WTC11 (cell line): ENCODE measurements at regions not wholly inside any gene's neighbourhood (a gene's known extent, or its start where the extent isn't known, plus 50 kb on each side); places are given as distances from the start of the nearest gene placed in this dataset.

Source experiments
- ATAC-seq: fragments of 200-7000 bp; cut with Tn5 transposase; 2 replicates; pipeline ENCODE4 v1.10.0; 2021; ENCODE audit warnings: mild to moderate bottlenecking, moderate library complexity
- CTCF ChIA-PET: fragments of 300-600 bp; sonication (Branson Sonifier 250); formaldehyde crosslinking; loops from one replicate; lab custom pipeline; 2021; ENCODE audit warnings: antibody characterized with exemption; lab: Charles Lee
- POLR2A ChIA-PET: fragments of 350-600 bp; sonication (Branson Sonifier 250); formaldehyde crosslinking; loops from one replicate; lab custom pipeline; 2021; ENCODE audit warnings: antibody characterized with exemption; lab: Charles Lee
- DNase-seq: peaks from one replicate; pipeline ENCODE4 v3.0.0; 2021; ENCODE audit warnings: low spot score
- H3K27ac Mint-ChIP-seq: 2 replicates; pipeline ENCODE4 v1.8.0; 2021; ENCODE audit warnings: mixed read lengths
- H3K27me3 Mint-ChIP-seq: 2 replicates; pipeline ENCODE4 v1.8.0; 2021; ENCODE audit warnings: low read depth, mild to moderate bottlenecking, moderate library complexity, mixed read lengths
- H3K36me3 Mint-ChIP-seq: 2 replicates; pipeline ENCODE4 v1.8.0; 2021; ENCODE audit warnings: mixed read lengths
- H3K4me1 Mint-ChIP-seq: 2 replicates; pipeline ENCODE4 v1.8.0; 2022; ENCODE audit warnings: mixed read lengths
- H3K4me3 Mint-ChIP-seq: 2 replicates; pipeline ENCODE4 v1.8.0; 2021; ENCODE audit warnings: mild to moderate bottlenecking, moderate library complexity, mixed read lengths
- H3K9me3 Mint-ChIP-seq: 2 replicates; pipeline ENCODE4 v1.8.0; 2021; ENCODE audit warnings: mixed read lengths
- CBFB ChIP-seq: sonication (generic); formaldehyde crosslinking; IDR thresholded peaks from 2 replicates; pipeline ENCODE4 v1.8.1; 2022; ENCODE audit warnings: mild to moderate bottlenecking, low read depth, missing genetic modification reagents
- CREB1 ChIP-seq: sonication (generic); formaldehyde crosslinking; IDR thresholded peaks from 2 replicates; pipeline ENCODE4 v1.8.0; 2023; ENCODE audit warnings: mild to moderate bottlenecking, missing genetic modification reagents
- EMX1 ChIP-seq: fragments of 250-450 bp; sonication (Bioruptor Pico); IDR thresholded peaks from 2 replicates; pipeline ENCODE4 v1.8.0; 2021; ENCODE audit warnings: mild to moderate bottlenecking
- ETV6 ChIP-seq: sonication (generic); formaldehyde crosslinking; IDR thresholded peaks from 2 replicates; pipeline ENCODE4 v1.8.1; 2022; ENCODE audit warnings: mild to moderate bottlenecking, missing genetic modification reagents
- FOXJ3 ChIP-seq: sonication (generic); formaldehyde crosslinking; IDR thresholded peaks from 2 replicates; pipeline ENCODE4 v1.9.0; 2021; ENCODE audit warnings: missing genetic modification reagents, mild to moderate bottlenecking, borderline replicate concordance
- FOXP1 ChIP-seq: sonication (generic); formaldehyde crosslinking; IDR thresholded peaks from 2 replicates; pipeline ENCODE4 v1.8.0; 2022; ENCODE audit warnings: missing genetic modification reagents, mild to moderate bottlenecking, moderate library complexity, borderline replicate concordance
- GABPB1 ChIP-seq: sonication (generic); formaldehyde crosslinking; IDR thresholded peaks from 2 replicates; pipeline ENCODE4 v1.8.1; 2023; ENCODE audit warnings: mild to moderate bottlenecking, missing genetic modification reagents
- IRF2 ChIP-seq: sonication (generic); formaldehyde crosslinking; IDR thresholded peaks from 2 replicates; pipeline ENCODE4 v1.8.0; 2022; ENCODE audit warnings: low read depth, missing genetic modification reagents, borderline replicate concordance
- JUN ChIP-seq: sonication (generic); formaldehyde crosslinking; IDR thresholded peaks from 2 replicates; pipeline ENCODE4 v1.8.0; 2023; ENCODE audit warnings: mild to moderate bottlenecking, missing genetic modification reagents
- NFATC4 ChIP-seq: fragments of 250-450 bp; sonication (Bioruptor Pico); IDR thresholded peaks from 2 replicates; pipeline ENCODE4 v1.9.0; 2021; ENCODE audit warnings: mild to moderate bottlenecking
- NR2C2 ChIP-seq: sonication (generic); formaldehyde crosslinking; IDR thresholded peaks from 2 replicates; pipeline ENCODE4 v1.8.0; 2022; ENCODE audit warnings: mild to moderate bottlenecking, missing genetic modification reagents
- RELA ChIP-seq: sonication (generic); formaldehyde crosslinking; IDR thresholded peaks from 2 replicates; pipeline ENCODE4 v1.8.1; 2022; ENCODE audit warnings: missing genetic modification reagents, mild to moderate bottlenecking, borderline replicate concordance
- SMAD3 ChIP-seq: sonication (generic); formaldehyde crosslinking; IDR thresholded peaks from 2 replicates; pipeline ENCODE4 v1.8.0; 2022; ENCODE audit warnings: missing genetic modification reagents, mild to moderate bottlenecking, borderline replicate concordance
- SOX15 ChIP-seq: fragments of 250-450 bp; sonication (Bioruptor Pico); IDR thresholded peaks from 2 replicates; pipeline ENCODE4 v1.9.0; 2021; ENCODE audit warnings: mild to moderate bottlenecking
- TEAD4 ChIP-seq: sonication (generic); formaldehyde crosslinking; IDR thresholded peaks from 2 replicates; pipeline ENCODE4 v1.8.0; 2022; ENCODE audit warnings: mild to moderate bottlenecking, missing genetic modification reagents
- TP53 ChIP-seq: sonication (generic); formaldehyde crosslinking; IDR thresholded peaks from 2 replicates; pipeline ENCODE4 v1.8.1; 2023; ENCODE audit warnings: mild to moderate bottlenecking, missing genetic modification reagents
- ZBTB21 ChIP-seq: sonication (generic); formaldehyde crosslinking; IDR thresholded peaks from 2 replicates; pipeline ENCODE4 v1.8.1; 2023; ENCODE audit warnings: mild to moderate bottlenecking, missing genetic modification reagents, borderline replicate concordance
- ZNF219 ChIP-seq: sonication (generic); formaldehyde crosslinking; IDR thresholded peaks from 2 replicates; pipeline ENCODE4 v1.8.0; 2023; ENCODE audit warnings: missing genetic modification reagents, mild to moderate bottlenecking, borderline replicate concordance
- ZNF423 ChIP-seq: fragments of 250-450 bp; sonication (Bioruptor Pico); IDR thresholded peaks from 2 replicates; pipeline ENCODE4 v2.1.2; 2022; ENCODE audit warnings: mild to moderate bottlenecking, moderate library complexity
- TF ChIP-seq, protein P1 (sequence below): sonication (generic); formaldehyde crosslinking; IDR thresholded peaks from 2 replicates; pipeline ENCODE4 v1.8.0; 2022; ENCODE audit warnings: mild to moderate bottlenecking, missing genetic modification reagents
- TF ChIP-seq, protein P2 (sequence below): fragments of 200-600 bp; IDR thresholded peaks from 2 replicates; pipeline ENCODE4 v1.8.0; 2022; ENCODE audit warnings: antibody characterized with exemption
- TF ChIP-seq, protein P3 (sequence below): fragments of 250-450 bp; sonication (Bioruptor Pico); IDR thresholded peaks from 2 replicates; pipeline ENCODE4 v2.1.2; 2022; ENCODE audit warnings: mild to moderate bottlenecking, moderate library complexity
- TF ChIP-seq, protein P4 (sequence below): fragments of 250-450 bp; sonication (Bioruptor Pico); IDR thresholded peaks from 2 replicates; pipeline ENCODE4 v1.8.0; 2021; ENCODE audit warnings: mild to moderate bottlenecking
- TF ChIP-seq, protein P5 (sequence below): sonication (generic); formaldehyde crosslinking; IDR thresholded peaks from 2 replicates; pipeline ENCODE4 v1.8.0; 2022; ENCODE audit warnings: mild to moderate bottlenecking, missing genetic modification reagents
- TF ChIP-seq, protein P6 (sequence below): sonication (generic); formaldehyde crosslinking; conservative IDR thresholded peaks from 2 replicates; pipeline ENCODE4 v1.8.1; 2023; ENCODE audit warnings: mild to moderate bottlenecking, low read depth, missing genetic modification reagents, moderate library complexity
- TF ChIP-seq, protein P7 (sequence below): sonication (generic); formaldehyde crosslinking; IDR thresholded peaks from 2 replicates; pipeline ENCODE4 v1.8.1; 2022; ENCODE audit warnings: low read depth, mild to moderate bottlenecking, moderate library complexity, missing genetic modification reagents, borderline replicate concordance

DNA sequence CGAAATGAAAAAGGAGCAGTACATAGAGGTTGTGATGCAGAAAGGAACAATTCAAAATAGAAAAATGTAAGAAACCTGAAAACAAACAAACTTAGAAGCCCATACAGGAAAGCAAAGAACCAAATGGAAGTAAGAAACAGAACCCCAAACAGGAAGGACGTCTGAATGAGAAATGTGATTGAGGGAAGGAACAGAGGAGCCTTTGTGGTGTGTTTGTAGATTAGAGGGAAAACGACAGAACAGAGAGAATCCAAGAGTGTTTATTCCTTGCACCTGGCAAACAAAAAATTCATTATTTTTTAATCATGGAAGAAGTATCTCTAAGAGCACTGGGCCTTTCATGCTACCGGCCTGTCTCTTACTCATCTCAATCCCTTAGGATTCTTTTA lies 67.8 kb upstream of the ZSWIM6 start:
- POLR2A ChIA-PET, result no interaction called here

DNA sequence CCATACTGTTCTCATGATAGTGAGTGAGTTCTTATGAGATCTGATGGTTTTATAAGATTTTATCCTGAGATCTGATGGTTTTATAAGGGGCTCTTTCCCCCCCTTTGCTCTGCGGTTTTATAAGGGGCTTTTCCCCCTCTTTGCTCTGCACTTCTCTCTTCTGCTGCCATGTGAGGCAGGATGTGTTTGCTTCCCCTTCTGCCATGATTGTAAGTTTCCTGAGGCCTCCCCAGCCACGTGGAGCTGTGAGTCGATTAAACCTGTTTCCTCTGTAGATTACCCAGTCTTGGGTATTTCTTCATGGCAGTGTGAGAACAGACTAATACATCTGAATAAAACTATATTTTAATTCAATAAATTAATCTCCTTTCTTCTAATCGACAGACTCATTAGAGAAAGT lies 64.9 kb upstream of the ZSWIM6 start:
- ATAC-seq (no peak), DNase-seq (no peak)
- H3K4me1 Mint-ChIP-seq, result peaks cover 8% of the 10 kb centered on the region
- H3K36me3 Mint-ChIP-seq, result no peaks in the 10 kb centered on the region
- no peak overlapping the region for H3K4me3 Mint-ChIP-seq
- no peaks in the 10 kb centered on the region for H3K9me3 Mint-ChIP-seq
- ChIA-PET POLR2A (no interaction called here), CTCF (no interaction called here)
- no peaks in the 10 kb centered on the region; the same call in 1 of the 2 replicates for H3K27me3 Mint-ChIP-seq
- no peak overlapping the region for H3K27ac Mint-ChIP-seq
- TF ChIP-seq ZBTB21 (no peak), NFATC4 (CRISPR knock-in tag) (no peak), EMX1 (no peak), ZNF423 (CRISPR knock-in tag) (no peak), FOXJ3 (CRISPR knock-in tag) (no peak), GABPB1 (CRISPR knock-in tag) (no peak), SOX15 (CRISPR knock-in tag) (no peak), CREB1 (CRISPR knock-in tag) (no peak)
- TF ChIP-seq, protein P1, sequence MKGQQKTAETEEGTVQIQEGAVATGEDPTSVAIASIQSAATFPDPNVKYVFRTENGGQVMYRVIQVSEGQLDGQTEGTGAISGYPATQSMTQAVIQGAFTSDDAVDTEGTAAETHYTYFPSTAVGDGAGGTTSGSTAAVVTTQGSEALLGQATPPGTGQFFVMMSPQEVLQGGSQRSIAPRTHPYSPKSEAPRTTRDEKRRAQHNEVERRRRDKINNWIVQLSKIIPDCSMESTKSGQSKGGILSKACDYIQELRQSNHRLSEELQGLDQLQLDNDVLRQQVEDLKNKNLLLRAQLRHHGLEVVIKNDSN, result no peak
- TF ChIP-seq, protein P2, sequence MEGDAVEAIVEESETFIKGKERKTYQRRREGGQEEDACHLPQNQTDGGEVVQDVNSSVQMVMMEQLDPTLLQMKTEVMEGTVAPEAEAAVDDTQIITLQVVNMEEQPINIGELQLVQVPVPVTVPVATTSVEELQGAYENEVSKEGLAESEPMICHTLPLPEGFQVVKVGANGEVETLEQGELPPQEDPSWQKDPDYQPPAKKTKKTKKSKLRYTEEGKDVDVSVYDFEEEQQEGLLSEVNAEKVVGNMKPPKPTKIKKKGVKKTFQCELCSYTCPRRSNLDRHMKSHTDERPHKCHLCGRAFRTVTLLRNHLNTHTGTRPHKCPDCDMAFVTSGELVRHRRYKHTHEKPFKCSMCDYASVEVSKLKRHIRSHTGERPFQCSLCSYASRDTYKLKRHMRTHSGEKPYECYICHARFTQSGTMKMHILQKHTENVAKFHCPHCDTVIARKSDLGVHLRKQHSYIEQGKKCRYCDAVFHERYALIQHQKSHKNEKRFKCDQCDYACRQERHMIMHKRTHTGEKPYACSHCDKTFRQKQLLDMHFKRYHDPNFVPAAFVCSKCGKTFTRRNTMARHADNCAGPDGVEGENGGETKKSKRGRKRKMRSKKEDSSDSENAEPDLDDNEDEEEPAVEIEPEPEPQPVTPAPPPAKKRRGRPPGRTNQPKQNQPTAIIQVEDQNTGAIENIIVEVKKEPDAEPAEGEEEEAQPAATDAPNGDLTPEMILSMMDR, result no peak
- TF ChIP-seq, protein P3, sequence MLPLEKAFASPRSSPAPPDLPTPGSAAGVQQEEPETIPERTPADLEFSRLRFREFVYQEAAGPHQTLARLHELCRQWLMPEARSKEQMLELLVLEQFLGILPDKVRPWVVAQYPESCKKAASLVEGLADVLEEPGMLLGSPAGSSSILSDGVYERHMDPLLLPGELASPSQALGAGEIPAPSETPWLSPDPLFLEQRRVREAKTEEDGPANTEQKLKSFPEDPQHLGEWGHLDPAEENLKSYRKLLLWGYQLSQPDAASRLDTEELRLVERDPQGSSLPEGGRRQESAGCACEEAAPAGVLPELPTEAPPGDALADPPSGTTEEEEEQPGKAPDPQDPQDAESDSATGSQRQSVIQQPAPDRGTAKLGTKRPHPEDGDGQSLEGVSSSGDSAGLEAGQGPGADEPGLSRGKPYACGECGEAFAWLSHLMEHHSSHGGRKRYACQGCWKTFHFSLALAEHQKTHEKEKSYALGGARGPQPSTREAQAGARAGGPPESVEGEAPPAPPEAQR, result no peak
- TF ChIP-seq, protein P4, sequence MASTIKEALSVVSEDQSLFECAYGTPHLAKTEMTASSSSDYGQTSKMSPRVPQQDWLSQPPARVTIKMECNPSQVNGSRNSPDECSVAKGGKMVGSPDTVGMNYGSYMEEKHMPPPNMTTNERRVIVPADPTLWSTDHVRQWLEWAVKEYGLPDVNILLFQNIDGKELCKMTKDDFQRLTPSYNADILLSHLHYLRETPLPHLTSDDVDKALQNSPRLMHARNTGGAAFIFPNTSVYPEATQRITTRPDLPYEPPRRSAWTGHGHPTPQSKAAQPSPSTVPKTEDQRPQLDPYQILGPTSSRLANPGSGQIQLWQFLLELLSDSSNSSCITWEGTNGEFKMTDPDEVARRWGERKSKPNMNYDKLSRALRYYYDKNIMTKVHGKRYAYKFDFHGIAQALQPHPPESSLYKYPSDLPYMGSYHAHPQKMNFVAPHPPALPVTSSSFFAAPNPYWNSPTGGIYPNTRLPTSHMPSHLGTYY (CRISPR knock-in tag), result no peak
- TF ChIP-seq, protein P5, sequence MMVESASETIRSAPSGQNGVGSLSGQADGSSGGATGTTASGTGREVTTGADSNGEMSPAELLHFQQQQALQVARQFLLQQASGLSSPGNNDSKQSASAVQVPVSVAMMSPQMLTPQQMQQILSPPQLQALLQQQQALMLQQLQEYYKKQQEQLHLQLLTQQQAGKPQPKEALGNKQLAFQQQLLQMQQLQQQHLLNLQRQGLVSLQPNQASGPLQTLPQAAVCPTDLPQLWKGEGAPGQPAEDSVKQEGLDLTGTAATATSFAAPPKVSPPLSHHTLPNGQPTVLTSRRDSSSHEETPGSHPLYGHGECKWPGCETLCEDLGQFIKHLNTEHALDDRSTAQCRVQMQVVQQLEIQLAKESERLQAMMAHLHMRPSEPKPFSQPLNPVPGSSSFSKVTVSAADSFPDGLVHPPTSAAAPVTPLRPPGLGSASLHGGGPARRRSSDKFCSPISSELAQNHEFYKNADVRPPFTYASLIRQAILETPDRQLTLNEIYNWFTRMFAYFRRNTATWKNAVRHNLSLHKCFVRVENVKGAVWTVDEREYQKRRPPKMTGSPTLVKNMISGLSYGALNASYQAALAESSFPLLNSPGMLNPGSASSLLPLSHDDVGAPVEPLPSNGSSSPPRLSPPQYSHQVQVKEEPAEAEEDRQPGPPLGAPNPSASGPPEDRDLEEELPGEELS (CRISPR knock-in tag), result no peak
- TF ChIP-seq, protein P6, sequence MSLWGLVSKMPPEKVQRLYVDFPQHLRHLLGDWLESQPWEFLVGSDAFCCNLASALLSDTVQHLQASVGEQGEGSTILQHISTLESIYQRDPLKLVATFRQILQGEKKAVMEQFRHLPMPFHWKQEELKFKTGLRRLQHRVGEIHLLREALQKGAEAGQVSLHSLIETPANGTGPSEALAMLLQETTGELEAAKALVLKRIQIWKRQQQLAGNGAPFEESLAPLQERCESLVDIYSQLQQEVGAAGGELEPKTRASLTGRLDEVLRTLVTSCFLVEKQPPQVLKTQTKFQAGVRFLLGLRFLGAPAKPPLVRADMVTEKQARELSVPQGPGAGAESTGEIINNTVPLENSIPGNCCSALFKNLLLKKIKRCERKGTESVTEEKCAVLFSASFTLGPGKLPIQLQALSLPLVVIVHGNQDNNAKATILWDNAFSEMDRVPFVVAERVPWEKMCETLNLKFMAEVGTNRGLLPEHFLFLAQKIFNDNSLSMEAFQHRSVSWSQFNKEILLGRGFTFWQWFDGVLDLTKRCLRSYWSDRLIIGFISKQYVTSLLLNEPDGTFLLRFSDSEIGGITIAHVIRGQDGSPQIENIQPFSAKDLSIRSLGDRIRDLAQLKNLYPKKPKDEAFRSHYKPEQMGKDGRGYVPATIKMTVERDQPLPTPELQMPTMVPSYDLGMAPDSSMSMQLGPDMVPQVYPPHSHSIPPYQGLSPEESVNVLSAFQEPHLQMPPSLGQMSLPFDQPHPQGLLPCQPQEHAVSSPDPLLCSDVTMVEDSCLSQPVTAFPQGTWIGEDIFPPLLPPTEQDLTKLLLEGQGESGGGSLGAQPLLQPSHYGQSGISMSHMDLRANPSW, result no peak

More for the DNA sequence above, 67.8 kb upstream of the ZSWIM6 start:
- Mint-ChIP-seq H3K9me3 (peaks cover 9% of the 10 kb centered on the region), H3K27me3 (no peaks in the 10 kb centered on the region; the same call in 1 of the 2 replicates), H3K36me3 (no peaks in the 10 kb centered on the region), H3K4me3 (no peak overlapping the region), H3K4me1 (peaks cover 8% of the 10 kb centered on the region), H3K27ac (no peak overlapping the region)
- no peak for ATAC-seq
- CTCF ChIA-PET, result no interaction called here
- DNase-seq, result no peak
- TF ChIP-seq RELA (CRISPR knock-in tag) (no peak), NR2C2 (CRISPR knock-in tag) (no peak), TEAD4 (CRISPR knock-in tag) (no peak), FOXP1 (CRISPR knock-in tag) (no peak), ZNF219 (no peak), JUN (CRISPR knock-in tag) (no peak), CBFB (no peak), TP53 (no peak), IRF2 (CRISPR knock-in tag) (no peak), ETV6 (CRISPR knock-in tag) (no peak), SMAD3 (no peak), GABPB1 (CRISPR knock-in tag) (no peak)
- TF ChIP-seq, protein P1, result no peak
- TF ChIP-seq, protein P7, sequence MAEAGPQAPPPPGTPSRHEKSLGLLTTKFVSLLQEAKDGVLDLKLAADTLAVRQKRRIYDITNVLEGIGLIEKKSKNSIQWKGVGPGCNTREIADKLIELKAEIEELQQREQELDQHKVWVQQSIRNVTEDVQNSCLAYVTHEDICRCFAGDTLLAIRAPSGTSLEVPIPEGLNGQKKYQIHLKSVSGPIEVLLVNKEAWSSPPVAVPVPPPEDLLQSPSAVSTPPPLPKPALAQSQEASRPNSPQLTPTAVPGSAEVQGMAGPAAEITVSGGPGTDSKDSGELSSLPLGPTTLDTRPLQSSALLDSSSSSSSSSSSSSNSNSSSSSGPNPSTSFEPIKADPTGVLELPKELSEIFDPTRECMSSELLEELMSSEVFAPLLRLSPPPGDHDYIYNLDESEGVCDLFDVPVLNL (CRISPR knock-in tag), result no peak
